CD4-positive, alpha-beta memory T cell (primary cell): ENCODE measurements at regions not wholly inside any gene's neighbourhood (a gene's known extent, or its start where the extent isn't known, plus 50 kb on each side); places are given as distances from the start of the nearest gene placed in this dataset.
"Not testable (repeated sequence)": the region's sequence is repeated elsewhere in the genome, so short reads cannot be mapped to it uniquely, and the experiment has no call there.

ENCODE experiments used
- CTCF ChIA-PET: fragments of 350-600 bp; sonication (Branson Sonifier 250); formaldehyde crosslinking; loops from one replicate; lab custom pipeline; 2021; ENCODE audit warnings: inconsistent platforms; ENCODE audit not compliant: partially characterized antibody; lab: Charles Lee
- POLR2A ChIA-PET: fragments of 350-600 bp; sonication (Branson Sonifier 250); formaldehyde crosslinking; loops from one replicate; lab custom pipeline; 2021; ENCODE audit not compliant: partially characterized antibody; lab: Charles Lee
- DNase-seq, 5 donors: peaks; one replicate each; pipeline versions ENCODE4 v3.0.0 to v3.0.0-alpha.2; 2020 to 2022; ENCODE audit warnings: mixed read lengths in 1 of 5
- H3K27ac ChIP-seq: one replicate; pipeline ENCODE4 v1.7.0; 2013; ENCODE audit warnings: low read depth, low read length
- H3K27me3 ChIP-seq: 2 replicates; pipeline ENCODE4 v1.7.0; 2013; ENCODE audit warnings: mild to moderate bottlenecking, low read length, moderate library complexity; ENCODE audit not compliant: insufficient read depth
- H3K36me3 ChIP-seq: 2 replicates; pipeline ENCODE4 v1.7.0; 2013; ENCODE audit warnings: mild to moderate bottlenecking, low read length, moderate library complexity; ENCODE audit not compliant: insufficient read depth
- H3K4me1 ChIP-seq: 2 replicates; pipeline ENCODE4 v1.7.0; 2013; ENCODE audit warnings: mild to moderate bottlenecking, low read length, moderate library complexity; ENCODE audit not compliant: insufficient read depth
- H3K4me3 ChIP-seq, 2 donors: one replicate each; pipeline ENCODE4 v1.7.0; 2013; ENCODE audit warnings: low read length in 2 of 2, mild to moderate bottlenecking in 1 of 2
- H3K9me3 ChIP-seq, 2 donors: one replicate each; pipeline ENCODE4 v1.7.0; 2013; ENCODE audit warnings: low read length in 2 of 2, control low read depth in 1 of 2; ENCODE audit not compliant: control insufficient read depth in 1 of 2
- H3K27ac Mint-ChIP-seq, 7 donors: one replicate each; pipeline ENCODE4 v1.8.0; 2020 to 2021; ENCODE audit warnings: mixed read lengths in 7 of 7, mild to moderate bottlenecking in 6 of 7, inconsistent platforms in 3 of 7, moderate library complexity in 3 of 7
- H3K27me3 Mint-ChIP-seq, 2 donors: one replicate each; pipeline ENCODE4 v1.8.0; 2020 to 2021; ENCODE audit warnings: mixed read lengths in 2 of 2
- H3K36me3 Mint-ChIP-seq, 2 donors: one replicate each; pipeline ENCODE4 v1.8.0; 2020 to 2021; ENCODE audit warnings: mixed read lengths in 2 of 2, inconsistent platforms in 1 of 2, mild to moderate bottlenecking in 1 of 2
- H3K4me1 Mint-ChIP-seq, 4 donors: one replicate each; pipeline ENCODE4 v1.8.0; 2020 to 2021; ENCODE audit warnings: mixed read lengths in 4 of 4, mild to moderate bottlenecking in 1 of 4
- H3K4me3 Mint-ChIP-seq, 8 donors: one replicate each; pipeline ENCODE4 v1.8.0; 2020 to 2021; ENCODE audit warnings: mixed read lengths in 8 of 8, mild to moderate bottlenecking in 7 of 8, moderate library complexity in 6 of 8, inconsistent platforms in 3 of 8
- H3K9me3 Mint-ChIP-seq, 8 donors: one replicate each; pipeline ENCODE4 v1.8.0; 2020 to 2021; ENCODE audit warnings: mixed read lengths in 8 of 8, mild to moderate bottlenecking in 5 of 8, inconsistent platforms in 3 of 8, moderate library complexity in 1 of 8
- intact Hi-C: fragments of 100-400 bp; cut with micrococcal nuclease; formaldehyde crosslinking; loops from one replicate; pipeline ENCODE4 v1.15.1; 2023

DNA sequence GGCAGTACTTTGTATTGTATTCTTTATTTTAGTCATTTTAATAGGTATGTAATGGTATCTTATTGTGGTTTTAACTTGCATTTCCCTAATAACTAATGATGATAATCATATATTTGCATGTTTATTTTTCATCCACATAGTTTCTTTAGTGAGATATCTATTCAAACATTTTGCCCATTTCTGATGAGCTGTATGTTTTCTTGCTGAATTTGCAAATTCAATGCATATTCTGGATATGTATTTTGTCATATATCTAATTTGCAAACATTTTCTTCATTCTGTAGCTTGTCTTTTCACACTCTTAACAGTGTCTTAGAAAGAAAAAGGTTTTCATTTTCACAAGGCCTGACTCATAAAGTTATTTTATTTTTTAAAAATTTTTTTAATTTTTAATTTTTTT, 372.1 kb downstream of the ZNF674 start:
- ChIA-PET CTCF (no interaction called here), POLR2A (no interaction called here)
- intact Hi-C loops: no loop called here

DNA sequence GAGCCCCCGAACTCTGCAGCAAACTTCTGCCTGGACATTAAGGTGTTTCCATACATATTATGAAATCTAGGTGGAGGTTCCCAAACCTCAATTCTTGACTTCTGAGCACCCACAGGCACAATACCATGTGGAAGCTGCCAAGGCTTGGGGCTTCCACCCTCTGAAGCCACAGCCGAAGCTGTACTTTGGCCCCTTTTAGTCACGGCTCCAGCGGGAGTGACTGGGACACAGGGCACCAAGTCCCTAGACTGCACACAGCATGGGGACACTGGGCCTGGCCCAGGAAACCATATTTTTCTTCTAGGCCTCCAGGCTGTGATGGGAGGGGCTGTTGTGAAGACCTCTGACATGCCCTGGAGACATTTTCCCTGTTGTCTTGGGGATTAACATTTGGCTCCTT, 373.8 kb downstream of the ZNF674 start:
- DNase-seq, CTCF ChIA-PET, H3K27me3 Mint-ChIP-seq, H3K4me3 ChIP-seq, intact Hi-C loops, H3K4me3 Mint-ChIP-seq, H3K36me3 Mint-ChIP-seq, H3K4me1 Mint-ChIP-seq, H3K9me3 ChIP-seq, H3K27ac Mint-ChIP-seq, POLR2A ChIA-PET, H3K4me1 ChIP-seq, H3K27ac ChIP-seq, H3K9me3 Mint-ChIP-seq, H3K36me3 ChIP-seq, H3K27me3 ChIP-seq: not testable (repeated sequence)

More for the DNA sequence above, 372.1 kb downstream of the ZNF674 start:
- peaks cover 0 to 8% (median 3%) of the 10 kb centered on the region in 8 donors for H3K9me3 Mint-ChIP-seq
- Histone ChIP-seq H3K4me1 (no peaks in the 10 kb centered on the region), H3K36me3 (no peaks in the 10 kb centered on the region), H3K4me3 (no peak overlapping the region), H3K9me3 (no peaks in the 10 kb centered on the region), H3K27me3 (no peaks in the 10 kb centered on the region), H3K27ac (no peak overlapping the region)
- no peak for DNase-seq
- peaks cover 0 to 1% of the 10 kb centered on the region in 2 donors for H3K36me3 Mint-ChIP-seq
- no peaks in the 10 kb centered on the region for H3K27me3 Mint-ChIP-seq
- H3K27ac Mint-ChIP-seq: no peak overlapping the region
- H3K4me1 Mint-ChIP-seq: no peaks in the 10 kb centered on the region
- no peak overlapping the region for H3K4me3 Mint-ChIP-seq

GRCh38 chrX:46169808-46170207, 375.4 kb downstream of the ZNF674 start:
- POLR2A ChIA-PET: no interaction called here
- H3K4me1 Mint-ChIP-seq: no peaks in the 10 kb centered on the region
- intact Hi-C loops: no loop called here
- H3K27me3 ChIP-seq: no peaks in the 10 kb centered on the region
- no peak overlapping the region for H3K4me3 Mint-ChIP-seq
- no peaks in the 10 kb centered on the region for H3K4me1 ChIP-seq
- CTCF ChIA-PET: no interaction called here
- H3K9me3 ChIP-seq: no peaks in the 10 kb centered on the region
- no peaks in the 10 kb centered on the region for H3K27me3 Mint-ChIP-seq
- H3K4me3 ChIP-seq: no peak overlapping the region
- no peak overlapping the region for H3K27ac Mint-ChIP-seq
- H3K36me3 ChIP-seq: no peaks in the 10 kb centered on the region
- DNase-seq: no peak
- H3K9me3 Mint-ChIP-seq: peaks cover 0 to 8% (median 3%) of the 10 kb centered on the region in 8 donors
- H3K36me3 Mint-ChIP-seq: peaks cover 0 to 1% of the 10 kb centered on the region in 2 donors
- no peak overlapping the region for H3K27ac ChIP-seq

DNA sequence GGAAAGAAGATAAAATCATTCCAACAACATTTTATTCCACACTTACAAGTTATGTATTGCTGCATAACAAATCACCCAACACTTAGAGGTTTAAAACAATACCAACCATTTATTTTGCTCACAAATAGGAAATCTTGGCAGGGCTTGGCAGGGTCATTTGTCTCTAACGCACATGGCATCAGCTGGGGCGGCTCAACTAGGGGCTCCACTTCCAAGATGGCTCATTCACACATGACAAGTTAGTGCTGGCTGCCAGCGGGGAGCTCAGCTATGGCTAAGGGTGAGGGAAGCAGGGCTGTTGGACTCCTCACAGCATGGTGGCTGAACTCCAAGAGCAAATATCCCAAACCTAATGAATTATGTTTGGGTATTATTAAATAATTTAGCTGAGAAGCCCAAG, 377.0 kb downstream of the ZNF674 start:
- Histone ChIP-seq H3K36me3 (no peaks in the 10 kb centered on the region), H3K4me3 (no peak overlapping the region), H3K9me3 (no peaks in the 10 kb centered on the region), H3K4me1 (no peaks in the 10 kb centered on the region), H3K27me3 (no peaks in the 10 kb centered on the region), H3K27ac (no peak overlapping the region)
- Mint-ChIP-seq H3K9me3 (peaks cover 0 to 5% (median 3%) of the 10 kb centered on the region in 8 donors), H3K4me3 (no peak overlapping the region), H3K27me3 (no peaks in the 10 kb centered on the region), H3K4me1 (no peaks in the 10 kb centered on the region), H3K36me3 (peaks cover 0 to 1% of the 10 kb centered on the region in 2 donors), H3K27ac (no peak overlapping the region)
- ChIA-PET CTCF (no interaction called here), POLR2A (no interaction called here)
- intact Hi-C loops: no loop called here
- DNase-seq: no peak

- Histone ChIP-seq H3K9me3 (no peaks in the 10 kb centered on the region), H3K36me3 (no peaks in the 10 kb centered on the region), H3K4me3 (no peak overlapping the region), H3K27ac (no peak overlapping the region), H3K4me1 (no peaks in the 10 kb centered on the region), H3K27me3 (no peaks in the 10 kb centered on the region)
- Mint-ChIP-seq H3K27me3 (no peaks in the 10 kb centered on the region), H3K4me3 (no peak overlapping the region), H3K36me3 (no peaks in the 10 kb centered on the region), H3K27ac (no peak overlapping the region), H3K9me3 (peaks cover 0 to 2% (median 0%) of the 10 kb centered on the region in 8 donors), H3K4me1 (no peaks in the 10 kb centered on the region)
- intact Hi-C loops: no loop called here
- POLR2A ChIA-PET: no interaction called here
- CTCF ChIA-PET: no interaction called here
- DNase-seq: no peak
These were observed 379.4 kb downstream of the ZNF674 start for GRCh38 chrX:46165866-46166265.

DNA sequence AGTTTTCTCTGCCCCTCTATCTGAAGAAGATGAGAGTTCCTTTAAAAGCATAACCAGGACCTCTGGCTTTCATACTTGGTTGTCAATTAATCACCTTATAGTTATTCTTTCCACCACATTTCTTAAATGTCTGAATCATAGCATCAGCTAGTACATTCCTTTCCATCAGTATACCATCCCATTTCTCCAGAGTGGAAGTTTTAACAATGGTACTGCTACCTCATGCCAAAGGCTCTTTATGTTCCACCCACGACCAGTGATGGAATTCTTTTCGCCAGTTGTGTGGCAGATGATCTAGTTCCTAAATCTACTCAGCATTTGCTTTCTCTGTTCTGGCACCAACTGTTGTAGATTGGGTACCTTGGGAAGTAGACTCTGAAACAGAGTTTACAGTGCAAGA, 379.8 kb downstream of the ZNF674 start:
- H3K27ac Mint-ChIP-seq: no peak overlapping the region
- DNase-seq: no peak
- Histone ChIP-seq H3K27me3 (no peaks in the 10 kb centered on the region), H3K27ac (no peak overlapping the region), H3K9me3 (no peaks in the 10 kb centered on the region), H3K4me3 (no peak overlapping the region), H3K4me1 (no peaks in the 10 kb centered on the region), H3K36me3 (no peaks in the 10 kb centered on the region)
- H3K4me3 Mint-ChIP-seq: no peak overlapping the region
- CTCF ChIA-PET: no interaction called here
- H3K27me3 Mint-ChIP-seq: no peaks in the 10 kb centered on the region
- POLR2A ChIA-PET: no interaction called here
- H3K36me3 Mint-ChIP-seq: no peaks in the 10 kb centered on the region
- no peaks in the 10 kb centered on the region for H3K4me1 Mint-ChIP-seq
- H3K9me3 Mint-ChIP-seq: peaks cover 0 to 2% (median 0%) of the 10 kb centered on the region in 8 donors
- intact Hi-C loops: no loop called here

DNA sequence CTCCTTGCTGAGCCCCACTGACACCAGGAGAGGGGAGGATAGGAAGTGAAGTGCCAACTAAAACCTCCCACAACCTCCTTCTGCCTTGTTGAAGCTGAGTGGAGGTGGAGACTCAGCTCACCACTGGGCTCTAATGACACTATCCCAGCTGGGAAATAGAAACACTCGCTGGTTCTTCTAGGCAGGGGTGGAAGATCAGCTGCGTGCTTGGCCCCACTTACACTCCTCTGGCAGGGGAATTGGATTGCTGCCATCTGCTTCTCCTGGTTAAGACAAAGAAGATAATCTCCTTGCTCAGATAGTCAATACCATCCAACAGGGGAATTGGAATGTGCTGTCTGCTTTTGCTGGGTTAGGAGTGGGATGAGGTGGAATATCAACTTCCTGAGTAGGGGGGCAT, 392.5 kb downstream of the ZNF674 start:
- Histone ChIP-seq H3K36me3 (no peaks in the 10 kb centered on the region), H3K4me3 (no peak overlapping the region), H3K4me1 (no peaks in the 10 kb centered on the region), H3K9me3 (no peaks in the 10 kb centered on the region), H3K27me3 (no peaks in the 10 kb centered on the region), H3K27ac (no peak overlapping the region)
- peaks cover 0 to 2% (median 0%) of the 10 kb centered on the region in 8 donors for H3K9me3 Mint-ChIP-seq
- ChIA-PET CTCF (interaction anchor here (1.3 kb wide), 1 partner anchor 234 kb away, joined by 3 read pairs; no protein-coding TSS in a partner anchor), POLR2A (no interaction called here)
- intact Hi-C loops: no loop called here
- H3K4me3 Mint-ChIP-seq: no peak overlapping the region
- H3K4me1 Mint-ChIP-seq: no peaks in the 10 kb centered on the region
- no peaks in the 10 kb centered on the region for H3K36me3 Mint-ChIP-seq
- no peaks in the 10 kb centered on the region for H3K27me3 Mint-ChIP-seq
- no peak for DNase-seq
- no peak overlapping the region for H3K27ac Mint-ChIP-seq

DNA sequence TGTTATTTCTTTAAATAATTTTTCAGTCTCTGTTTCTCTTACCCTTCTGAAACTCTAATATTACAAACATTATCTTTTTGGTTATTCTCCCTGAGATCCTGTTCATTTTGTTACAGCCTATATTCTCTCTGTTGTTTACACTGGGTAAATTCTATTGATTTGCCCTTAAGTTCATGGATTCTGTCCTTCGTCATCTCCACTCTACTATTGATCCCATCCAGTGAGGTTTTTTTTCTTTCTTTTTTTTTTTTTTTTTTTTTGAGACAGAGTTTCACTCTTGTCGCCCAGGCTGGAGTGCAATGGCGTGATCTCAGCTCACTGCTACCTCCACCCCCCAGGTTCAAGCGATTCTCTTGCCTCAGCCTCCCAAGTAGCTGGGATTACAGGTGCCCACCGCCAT, 393.9 kb downstream of the ZNF674 start:
- POLR2A ChIA-PET, CTCF ChIA-PET: not testable (repeated sequence)

More for the DNA sequence above, 393.9 kb downstream of the ZNF674 start:
- H3K27ac Mint-ChIP-seq, DNase-seq, intact Hi-C loops, H3K36me3 Mint-ChIP-seq, H3K27me3 Mint-ChIP-seq, H3K4me3 ChIP-seq, H3K4me3 Mint-ChIP-seq, H3K9me3 Mint-ChIP-seq, H3K27ac ChIP-seq, H3K4me1 Mint-ChIP-seq, H3K36me3 ChIP-seq, H3K27me3 ChIP-seq, H3K4me1 ChIP-seq, H3K9me3 ChIP-seq: not testable (repeated sequence)
